ENCODE measurements at regions not wholly inside any gene's neighbourhood (a gene's known extent, or its start where the extent isn't known, plus 50 kb on each side); places are given as distances from the start of the nearest gene placed in this dataset.
A peak's percentile ranks its signal among the peaks of the same experiment; 100 is the strongest.

GRCh38 chr13:50200988-50201387, 185.7 kb downstream of the KCNRG start:
- no peak for ATAC-seq
- Mint-ChIP-seq H3K27ac (no peak overlapping the region), H3K4me1 (peaks cover 16% of the 10 kb centered on the region), H3K9me3 (no peaks in the 10 kb centered on the region), H3K4me3 (no peak overlapping the region), H3K36me3 (no peaks in the 10 kb centered on the region)
- no peak for DNase-seq (ENCODE audit: low spot score in 2 of 2)

- DNase-seq (ENCODE audit: low spot score in 2 of 2) (no peak), ATAC-seq (no peak)
- peaks cover 9% of the 10 kb centered on the region for H3K4me1 Mint-ChIP-seq
- no peaks in the 10 kb centered on the region for H3K36me3 Mint-ChIP-seq
- H3K4me3 Mint-ChIP-seq, result no peak overlapping the region
- H3K9me3 Mint-ChIP-seq, result no peaks in the 10 kb centered on the region
- H3K27ac Mint-ChIP-seq, result no peak overlapping the region
Observed at GRCh38 chr13:50202485-50202884, 187.2 kb downstream of the KCNRG start.

GRCh38 chr13:50203256-50203941, 188.2 kb downstream of the KCNRG start:
- H3K36me3 Mint-ChIP-seq, result no peaks in the 10 kb centered on the region
- peaks cover 9% of the 10 kb centered on the region for H3K4me1 Mint-ChIP-seq
- no peak for DNase-seq (ENCODE audit: low spot score in 2 of 2)
- no peak overlapping the region for H3K27ac Mint-ChIP-seq
- no peaks in the 10 kb centered on the region for H3K9me3 Mint-ChIP-seq
- no peak overlapping the region for H3K4me3 Mint-ChIP-seq
- no peak for ATAC-seq

- H3K36me3 Mint-ChIP-seq, result no peaks in the 10 kb centered on the region
- no peak for DNase-seq (ENCODE audit: low spot score in 2 of 2)
- no peak overlapping the region for H3K27ac Mint-ChIP-seq
- no peak overlapping the region for H3K4me3 Mint-ChIP-seq
- no peaks in the 10 kb centered on the region for H3K9me3 Mint-ChIP-seq
- peaks cover 16% of the 10 kb centered on the region for H3K4me1 Mint-ChIP-seq
- ATAC-seq, result no peak
Observed at GRCh38 chr13:50205581-50205980, 190.3 kb downstream of the KCNRG start.

GRCh38 chr13:50208826-50209335, 193.6 kb downstream of the KCNRG start:
- Mint-ChIP-seq H3K27ac (no peak overlapping the region), H3K4me1 (peaks cover 8% of the 10 kb centered on the region), H3K4me3 (peak overlapping the region; percentile 27), H3K36me3 (no peaks in the 10 kb centered on the region), H3K9me3 (peaks cover 2% of the 10 kb centered on the region)
- ATAC-seq (peak; percentile 32), DNase-seq (ENCODE audit: low spot score in 2 of 2) (no peak)

- Mint-ChIP-seq H3K4me3 (no peak overlapping the region), H3K27ac (no peak overlapping the region), H3K4me1 (peaks cover 15% of the 10 kb centered on the region), H3K36me3 (no peaks in the 10 kb centered on the region), H3K9me3 (peaks cover 6% of the 10 kb centered on the region)
- ATAC-seq (no peak), DNase-seq (ENCODE audit: low spot score in 2 of 2) (no peak)
Observed at GRCh38 chr13:50209631-50210030, 194.4 kb downstream of the KCNRG start.

DNA sequence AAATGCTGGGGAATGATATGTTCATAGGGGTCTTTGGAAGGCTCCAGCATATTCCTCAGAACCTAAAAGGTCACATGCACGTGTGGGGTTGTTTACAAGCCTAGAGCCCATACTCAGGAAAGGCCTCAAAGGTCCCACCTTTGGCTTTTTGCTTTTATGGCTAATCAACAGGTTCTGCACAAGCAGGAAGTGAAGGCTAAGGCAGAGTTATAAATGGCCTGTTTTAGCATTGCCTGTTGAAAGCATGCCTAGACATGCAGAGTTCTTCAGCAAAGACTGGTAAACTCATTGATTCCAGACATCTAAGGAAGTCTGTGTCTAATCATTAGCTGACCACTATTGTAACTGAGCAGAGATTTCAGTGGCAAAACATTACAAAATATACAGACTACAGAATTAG, 198.3 kb downstream of the KCNRG start:
- DNase-seq (ENCODE audit: low spot score in 2 of 2) (no peak), ATAC-seq (no peak)
- Mint-ChIP-seq H3K27ac (no peak overlapping the region), H3K9me3 (peaks cover 11% of the 10 kb centered on the region), H3K36me3 (no peaks in the 10 kb centered on the region), H3K4me3 (no peak overlapping the region), H3K4me1 (peaks cover 16% of the 10 kb centered on the region)

DNA sequence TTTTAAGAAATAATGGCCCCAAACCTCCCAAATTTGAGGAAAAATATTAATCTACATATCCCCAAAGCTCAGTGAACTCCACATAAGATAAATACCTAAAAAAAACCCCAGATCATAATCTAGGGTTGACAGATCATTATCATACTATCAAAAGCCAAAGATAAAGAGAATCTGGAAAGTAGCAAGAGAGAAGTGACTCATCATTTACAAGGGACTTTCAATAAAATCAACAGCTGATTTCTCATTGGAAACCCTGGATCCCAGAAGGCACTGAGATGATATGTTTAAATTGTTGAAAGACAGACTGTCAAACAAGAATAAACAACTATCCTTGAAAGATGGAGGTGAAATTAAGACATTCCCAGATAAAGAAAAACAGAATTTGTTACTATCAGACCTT, 199.3 kb downstream of the KCNRG start:
- H3K36me3 Mint-ChIP-seq, result no peaks in the 10 kb centered on the region
- ATAC-seq, result no peak
- DNase-seq (ENCODE audit: low spot score in 2 of 2), result no peak
- H3K27ac Mint-ChIP-seq, result no peak overlapping the region
- H3K9me3 Mint-ChIP-seq, result peaks cover 11% of the 10 kb centered on the region
- H3K4me3 Mint-ChIP-seq, result no peak overlapping the region
- peaks cover 9% of the 10 kb centered on the region for H3K4me1 Mint-ChIP-seq

GRCh38 chr13:50215399-50215798, 200.2 kb downstream of the KCNRG start:
- H3K9me3 Mint-ChIP-seq, result peaks cover 11% of the 10 kb centered on the region
- no peak overlapping the region for H3K4me3 Mint-ChIP-seq
- no peak overlapping the region for H3K27ac Mint-ChIP-seq
- no peak for DNase-seq (ENCODE audit: low spot score in 2 of 2)
- H3K36me3 Mint-ChIP-seq, result no peaks in the 10 kb centered on the region
- peaks cover 9% of the 10 kb centered on the region for H3K4me1 Mint-ChIP-seq
- no peak for ATAC-seq

DNA sequence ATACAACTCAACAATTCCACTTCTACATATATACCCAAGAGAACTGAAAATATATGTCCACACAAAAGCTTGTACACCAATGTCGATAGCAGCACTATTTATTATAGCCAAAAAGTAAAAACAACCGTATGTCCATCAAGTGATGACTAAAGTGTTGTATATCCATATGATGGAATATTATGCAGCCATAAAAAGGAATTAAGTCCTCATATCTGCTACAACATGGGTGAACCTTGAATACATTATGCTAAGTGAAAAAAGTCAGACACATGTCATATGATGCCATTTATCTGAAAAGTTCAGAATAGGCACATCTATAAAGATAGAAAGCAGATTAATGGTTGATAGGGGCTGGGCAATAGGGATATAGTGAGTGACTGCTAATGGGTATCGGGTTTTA, 204.5 kb downstream of the KCNRG start:
- H3K27ac Mint-ChIP-seq, result no peak overlapping the region
- no peak overlapping the region for H3K4me3 Mint-ChIP-seq
- H3K4me1 Mint-ChIP-seq, result peaks cover 35% of the 10 kb centered on the region
- no peak for ATAC-seq
- H3K9me3 Mint-ChIP-seq, result peaks cover 5% of the 10 kb centered on the region
- no peak for DNase-seq (ENCODE audit: low spot score in 2 of 2)
- H3K36me3 Mint-ChIP-seq, result no peaks in the 10 kb centered on the region

- Mint-ChIP-seq H3K36me3 (no peaks in the 10 kb centered on the region), H3K9me3 (peaks cover 5% of the 10 kb centered on the region), H3K27ac (no peak overlapping the region), H3K4me1 (peaks cover 46% of the 10 kb centered on the region), H3K4me3 (peak overlapping the region; percentile 34)
- ATAC-seq (no peak), DNase-seq (ENCODE audit: low spot score in 2 of 2) (no peak)
Observed at GRCh38 chr13:50220938-50221337, 205.7 kb downstream of the KCNRG start.

GRCh38 chr13:50222569-50223332, 207.5 kb downstream of the KCNRG start:
- no peaks in the 10 kb centered on the region for H3K9me3 Mint-ChIP-seq
- H3K36me3 Mint-ChIP-seq, result no peaks in the 10 kb centered on the region
- H3K4me1 Mint-ChIP-seq, result peaks cover 64% of the 10 kb centered on the region
- ATAC-seq, result peak; percentile 58
- H3K4me3 Mint-ChIP-seq, result peak overlapping the region; percentile 34
- peak in 1 of 2 donors; percentile 72 for DNase-seq (ENCODE audit: low spot score in 2 of 2)
- H3K27ac Mint-ChIP-seq, result peak overlapping the region; percentile 38

GRCh38 chr13:50224534-50224933, 209.3 kb downstream of the KCNRG start:
- DNase-seq (ENCODE audit: low spot score in 2 of 2) (no peak), ATAC-seq (peak; percentile 84)
- peak overlapping the region; percentile 28 for H3K4me3 Mint-ChIP-seq
- H3K4me1 Mint-ChIP-seq, result peaks cover 75% of the 10 kb centered on the region
- H3K9me3 Mint-ChIP-seq, result no peaks in the 10 kb centered on the region
- H3K36me3 Mint-ChIP-seq, result no peaks in the 10 kb centered on the region
- peak overlapping the region; percentile 18 for H3K27ac Mint-ChIP-seq

DNA sequence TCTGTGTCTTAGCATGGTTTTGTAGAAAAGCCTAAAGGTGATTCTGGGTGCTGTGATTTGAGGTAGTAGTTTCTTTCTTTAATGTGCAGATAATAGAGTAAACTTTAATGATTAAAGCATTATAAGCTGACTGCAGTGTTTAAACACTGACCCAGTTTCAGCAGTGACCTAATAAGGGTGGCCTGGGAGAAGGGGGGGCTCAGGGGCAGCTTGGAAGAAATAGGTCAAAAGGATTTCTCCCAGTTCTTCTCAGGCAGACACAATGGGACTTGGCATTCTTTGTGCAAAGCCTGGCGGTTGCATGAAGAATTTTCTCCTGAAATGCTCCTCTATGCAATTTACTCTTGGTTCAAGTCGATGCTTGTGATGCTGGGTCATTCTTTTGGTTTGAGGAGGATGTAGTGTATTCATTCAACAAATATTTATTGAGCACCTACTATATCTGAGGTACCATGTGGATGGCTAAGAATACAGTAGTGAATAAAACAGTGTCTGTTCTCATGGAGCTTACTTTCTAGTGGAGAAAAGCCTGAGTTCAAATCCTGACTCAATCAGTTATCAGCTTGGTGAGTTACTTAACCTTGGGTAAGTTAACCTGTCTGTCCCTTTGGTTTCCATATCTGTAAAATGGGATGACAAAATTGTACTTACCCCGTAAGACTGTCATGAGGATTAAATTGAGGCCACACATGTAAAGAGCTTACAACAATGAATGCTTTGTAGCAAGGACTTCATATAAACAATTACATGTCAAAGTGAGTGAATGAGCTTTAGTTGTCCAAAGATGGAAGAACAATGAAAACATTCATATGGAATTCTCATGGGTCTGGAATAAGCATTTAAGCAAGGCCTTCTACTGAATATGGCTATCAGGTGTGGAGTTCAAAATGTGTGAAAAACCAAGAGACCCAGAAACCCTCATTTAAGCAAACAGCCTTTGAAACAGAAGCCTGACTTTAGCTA, 210.2 kb downstream of the KCNRG start:
- no peak overlapping the region for H3K27ac Mint-ChIP-seq
- H3K4me1 Mint-ChIP-seq, result peaks cover 84% of the 10 kb centered on the region
- no peak overlapping the region for H3K4me3 Mint-ChIP-seq
- ATAC-seq (no peak), DNase-seq (ENCODE audit: low spot score in 2 of 2) (no peak)
- H3K9me3 Mint-ChIP-seq, result no peaks in the 10 kb centered on the region
- no peaks in the 10 kb centered on the region for H3K36me3 Mint-ChIP-seq

GRCh38 chr13:50226515-50227155, 211.4 kb downstream of the KCNRG start:
- H3K9me3 Mint-ChIP-seq, result no peaks in the 10 kb centered on the region
- ATAC-seq (peak; percentile 78), DNase-seq (ENCODE audit: low spot score in 2 of 2) (no peak)
- peaks cover 82% of the 10 kb centered on the region for H3K4me1 Mint-ChIP-seq
- no peaks in the 10 kb centered on the region for H3K36me3 Mint-ChIP-seq
- peak overlapping the region; percentile 44 for H3K4me3 Mint-ChIP-seq
- peak overlapping the region; percentile 38 for H3K27ac Mint-ChIP-seq

All from stimulated activated effector memory CD8-positive, alpha-beta T cell treated with anti-CD3 and anti-CD28 coated beads, Interleukin-12 subunit alpha, Interleukin-12 subunit beta, amount 100 ng/mL, for 72 hours (primary cell).